ENCODE measurements at regions not wholly inside any gene's neighbourhood (a gene's known extent, or its start where the extent isn't known, plus 50 kb on each side); places are given as distances from the start of the nearest gene placed in this dataset.
"Not testable (repeated sequence)": the region's sequence is repeated elsewhere in the genome, so short reads cannot be mapped to it uniquely, and the experiment has no call there.

- DNase-seq (ENCODE audit: extremely low read depth, low read depth, low spot score) = no peak
These were observed 1947.1 kb downstream of the OLFM4 start for GRCh38 chr13:54975676-54976075.

GRCh38 chr13:54980651-54981050 lies 1952.0 kb downstream of the OLFM4 start:
- DNase-seq (ENCODE audit: extremely low read depth, low read depth, low spot score) = no peak

- no peak for DNase-seq (ENCODE audit: extremely low read depth, low read depth, low spot score)
These were observed 1960.8 kb downstream of the OLFM4 start for GRCh38 chr13:54989418-54989817.

GRCh38 chr13:54999399-54999907 lies 1970.8 kb downstream of the OLFM4 start:
- DNase-seq (ENCODE audit: extremely low read depth, low read depth, low spot score) = no peak

- no peak for DNase-seq (ENCODE audit: extremely low read depth, low read depth, low spot score)
These were observed 1971.4 kb downstream of the OLFM4 start for GRCh38 chr13:55000043-55000442.

GRCh38 chr13:55000844-55001243 lies 1972.2 kb downstream of the OLFM4 start:
- no peak for DNase-seq (ENCODE audit: extremely low read depth, low read depth, low spot score)

GRCh38 chr13:55001881-55002280 lies 1973.3 kb downstream of the OLFM4 start:
- no peak for DNase-seq (ENCODE audit: extremely low read depth, low read depth, low spot score)

GRCh38 chr13:55007681-55008080 lies 1979.1 kb downstream of the OLFM4 start:
- DNase-seq (ENCODE audit: extremely low read depth, low read depth, low spot score) = no peak

GRCh38 chr13:55013051-55013450 lies 1984.4 kb downstream of the OLFM4 start:
- no peak for DNase-seq (ENCODE audit: extremely low read depth, low read depth, low spot score)

- DNase-seq (ENCODE audit: extremely low read depth, low read depth, low spot score) = no peak
These were observed 2000.7 kb downstream of the OLFM4 start for GRCh38 chr13:55029280-55029679.

- no peak for DNase-seq (ENCODE audit: extremely low read depth, low read depth, low spot score)
These were observed 2009.6 kb downstream of the OLFM4 start for GRCh38 chr13:55038230-55038629.

- DNase-seq (ENCODE audit: extremely low read depth, low read depth, low spot score) = not testable (repeated sequence)
These were observed 2025.4 kb downstream of the OLFM4 start for GRCh38 chr13:55053891-55054550.

GRCh38 chr13:55055666-55056065 lies 2027.1 kb downstream of the OLFM4 start:
- DNase-seq (ENCODE audit: extremely low read depth, low read depth, low spot score) = not testable (repeated sequence)

GRCh38 chr13:55062662-55063061 lies 2034.0 kb downstream of the OLFM4 start:
- no peak for DNase-seq (ENCODE audit: extremely low read depth, low read depth, low spot score)

GRCh38 chr13:55067946-55068345 lies 2039.3 kb downstream of the OLFM4 start:
- no peak for DNase-seq (ENCODE audit: extremely low read depth, low read depth, low spot score)

- DNase-seq (ENCODE audit: extremely low read depth, low read depth, low spot score) = no peak
These were observed 2041.1 kb downstream of the OLFM4 start for GRCh38 chr13:55069746-55070145.

- no peak for DNase-seq (ENCODE audit: extremely low read depth, low read depth, low spot score)
These were observed 2044.4 kb downstream of the OLFM4 start for GRCh38 chr13:55073000-55073399.

GRCh38 chr13:55084630-55085029 lies 2056.0 kb downstream of the OLFM4 start:
- no peak for DNase-seq (ENCODE audit: extremely low read depth, low read depth, low spot score)

GRCh38 chr13:55087085-55087484 lies 2053.6 kb upstream of the PRR20A start:
- DNase-seq (ENCODE audit: extremely low read depth, low read depth, low spot score) = no peak

- DNase-seq (ENCODE audit: extremely low read depth, low read depth, low spot score) = no peak
These were observed 2050.1 kb upstream of the PRR20A start for GRCh38 chr13:55090612-55091011.

- DNase-seq (ENCODE audit: extremely low read depth, low read depth, low spot score) = no peak
These were observed 2049.5 kb upstream of the PRR20A start for GRCh38 chr13:55091172-55091571.

GRCh38 chr13:55106509-55106908 lies 2034.2 kb upstream of the PRR20A start:
- no peak for DNase-seq (ENCODE audit: extremely low read depth, low read depth, low spot score)

GRCh38 chr13:55120631-55121030 lies 2020.1 kb upstream of the PRR20A start:
- no peak for DNase-seq (ENCODE audit: extremely low read depth, low read depth, low spot score)
